ENCODE measurements at regions not wholly inside any gene's neighbourhood (a gene's known extent, or its start where the extent isn't known, plus 50 kb on each side); places are given as distances from the start of the nearest gene placed in this dataset.

GRCh38 chr14:61149896-61150295 lies 131.2 kb downstream of the TMEM30B start:
- no peak for DNase-seq (ENCODE audit: low read depth)
- TF ChIP-seq CTCF (IDR thresholded peaks at IDR 0.05; ENCODE audit: low read depth, low read length) (no peak), MYC (IDR thresholded peaks at IDR 0.05; ENCODE audit: low read depth, low read length) (no peak), POLR2A (IDR thresholded peaks at IDR 0.05; ENCODE audit: extremely low read depth, insufficient read length) (no peak)
- TF ChIP-seq, protein P1, sequence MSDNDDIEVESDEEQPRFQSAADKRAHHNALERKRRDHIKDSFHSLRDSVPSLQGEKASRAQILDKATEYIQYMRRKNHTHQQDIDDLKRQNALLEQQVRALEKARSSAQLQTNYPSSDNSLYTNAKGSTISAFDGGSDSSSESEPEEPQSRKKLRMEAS (IDR thresholded peaks at IDR 0.05; ENCODE audit: low read depth, low read length): no peak
- no peak overlapping the region for H3K4me3 ChIP-seq (ENCODE audit: low read depth, low read length)

- TF ChIP-seq, protein P1 (IDR thresholded peaks at IDR 0.05; ENCODE audit: low read depth, low read length): no peak
- TF ChIP-seq MYC (IDR thresholded peaks at IDR 0.05; ENCODE audit: low read depth, low read length) (no peak), POLR2A (IDR thresholded peaks at IDR 0.05; ENCODE audit: extremely low read depth, insufficient read length) (no peak), CTCF (IDR thresholded peaks at IDR 0.05; ENCODE audit: low read depth, low read length) (no peak)
- DNase-seq (ENCODE audit: low read depth): no peak
- no peak overlapping the region for H3K4me3 ChIP-seq (ENCODE audit: low read depth, low read length)
Observed at GRCh38 chr14:61148742-61149350, 132.3 kb downstream of the TMEM30B start.

GRCh38 chr14:61147831-61148549 lies 133.1 kb downstream of the TMEM30B start:
- DNase-seq (ENCODE audit: low read depth): no peak
- H3K4me3 ChIP-seq (ENCODE audit: low read depth, low read length): no peak overlapping the region
- TF ChIP-seq, protein P1 (IDR thresholded peaks at IDR 0.05; ENCODE audit: low read depth, low read length): no peak
- TF ChIP-seq POLR2A (IDR thresholded peaks at IDR 0.05; ENCODE audit: extremely low read depth, insufficient read length) (no peak), MYC (IDR thresholded peaks at IDR 0.05; ENCODE audit: low read depth, low read length) (no peak), CTCF (IDR thresholded peaks at IDR 0.05; ENCODE audit: low read depth, low read length) (no peak)

DNA sequence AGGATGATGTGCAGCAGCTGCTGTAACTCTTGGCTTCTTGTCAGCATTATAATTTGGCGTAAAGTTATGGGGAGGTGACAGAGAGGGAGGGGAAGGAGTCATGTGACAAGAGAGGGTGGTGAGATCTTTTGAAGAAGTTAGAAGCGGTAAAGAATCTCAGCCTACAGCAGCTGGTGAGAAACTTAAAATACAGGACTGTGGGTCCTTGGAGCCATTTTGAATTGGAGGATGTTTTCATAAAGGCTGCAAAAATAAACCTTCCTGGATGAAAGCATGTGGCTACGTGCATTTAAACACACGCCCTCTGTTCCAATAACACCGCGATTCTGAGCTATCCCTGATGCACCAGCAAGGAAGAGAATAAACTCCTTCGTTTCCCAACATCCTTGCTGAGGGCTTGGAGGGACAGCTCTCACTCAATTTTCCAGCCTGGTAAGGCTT lies 133.7 kb downstream of the TMEM30B start:
- no peak for DNase-seq (ENCODE audit: low read depth)
- TF ChIP-seq MYC (IDR thresholded peaks at IDR 0.05; ENCODE audit: low read depth, low read length): no peak
- TF ChIP-seq CTCF (IDR thresholded peaks at IDR 0.05; ENCODE audit: low read depth, low read length): no peak
- no peak for TF ChIP-seq POLR2A (IDR thresholded peaks at IDR 0.05; ENCODE audit: extremely low read depth, insufficient read length)
- TF ChIP-seq, protein P1 (IDR thresholded peaks at IDR 0.05; ENCODE audit: low read depth, low read length): no peak

GRCh38 chr14:61146899-61147298 lies 134.2 kb downstream of the TMEM30B start:
- TF ChIP-seq CTCF (IDR thresholded peaks at IDR 0.05; ENCODE audit: low read depth, low read length) (no peak), POLR2A (IDR thresholded peaks at IDR 0.05; ENCODE audit: extremely low read depth, insufficient read length) (no peak), MYC (IDR thresholded peaks at IDR 0.05; ENCODE audit: low read depth, low read length) (no peak)
- TF ChIP-seq, protein P1 (IDR thresholded peaks at IDR 0.05; ENCODE audit: low read depth, low read length): no peak
- no peak overlapping the region for H3K4me3 ChIP-seq (ENCODE audit: low read depth, low read length)
- no peak for DNase-seq (ENCODE audit: low read depth)

More for the DNA sequence above, 133.7 kb downstream of the TMEM30B start:
- no peak overlapping the region for H3K4me3 ChIP-seq (ENCODE audit: low read depth, low read length)
